A549 (cell line): ENCODE measurements at regions not wholly inside any gene's neighbourhood (a gene's known extent, or its start where the extent isn't known, plus 50 kb on each side); places are given as distances from the start of the nearest gene placed in this dataset.

Experiments used
- BHLHE40 ChIP-seq: IDR thresholded peaks from 2 replicates; pipeline ENCODE4 v1.6.1; 2012; ENCODE audit warnings: low read depth, low read length, inconsistent platforms
- CTCF ChIP-seq: fragments of >200 bp; sonication (Bioruptor Twin); formaldehyde crosslinking; IDR thresholded peaks from 3 replicates; pipeline ENCODE4 v1.5.1; 2016
- EP300 ChIP-seq, 2 experiments: fragments of >200 bp; sonication (Bioruptor Twin); formaldehyde crosslinking; IDR thresholded peaks; 2 replicates in 1 of 2; 3 replicates in 1 of 2; pipeline ENCODE4 v1.6.1; 2016 to 2017
- ESRRA ChIP-seq: fragments of 150-350 bp; IDR thresholded peaks from 2 replicates; pipeline ENCODE4 v1.6.1; 2014; ENCODE audit warnings: mild to moderate bottlenecking, low read length, borderline replicate concordance
- MAFK ChIP-seq: fragments of 450-650 bp; IDR thresholded peaks from 2 replicates; pipeline ENCODE4 v1.6.1; 2014; ENCODE audit not compliant: partially characterized antibody
- MYC ChIP-seq: IDR thresholded peaks from 2 replicates; pipeline ENCODE4 v1.6.1; 2012; ENCODE audit warnings: mild to moderate bottlenecking, inconsistent platforms, low read length, improper control_type of control experiment, borderline replicate concordance
- NFE2L2 ChIP-seq: fragments of 150-350 bp; conservative IDR thresholded peaks from 2 replicates; pipeline ENCODE4 v1.6.1; 2014; ENCODE audit warnings: low read length
- NR3C1 ChIP-seq: fragments of >200 bp; sonication (Bioruptor Twin); formaldehyde crosslinking; IDR thresholded peaks from 3 replicates; pipeline ENCODE4 v1.6.1; 2017
- POLR2A ChIP-seq: IDR thresholded peaks from 2 replicates; pipeline ENCODE4 v1.6.1; 2012; ENCODE audit warnings: mild to moderate bottlenecking, low read length
- TP53 ChIP-seq: fragments of 250-450 bp; sonication (Bioruptor Pico); IDR thresholded peaks from 2 replicates; pipeline ENCODE4 v1.5.0; 2021; ENCODE audit warnings: mild to moderate bottlenecking, moderate library complexity
- TF ChIP-seq, protein P1 (sequence below): IDR thresholded peaks from 2 replicates; pipeline ENCODE4 v1.6.1; 2012
- TF ChIP-seq, protein P2 (sequence below): IDR thresholded peaks from 2 replicates; pipeline ENCODE4 v1.6.1; 2012

GRCh38 chr13:33999811-34000605 is 182.1 kb downstream of the RFC3 start:
- no peak for TF ChIP-seq CTCF
- no peak for TF ChIP-seq EP300 (IDR thresholded peaks at IDR 0.05)
- no peak for TF ChIP-seq POLR2A
- no peak for TF ChIP-seq NFE2L2
- TF ChIP-seq ESRRA, result no peak
- no peak for TF ChIP-seq MYC
- TF ChIP-seq MAFK, result no peak
- TF ChIP-seq, protein P1, sequence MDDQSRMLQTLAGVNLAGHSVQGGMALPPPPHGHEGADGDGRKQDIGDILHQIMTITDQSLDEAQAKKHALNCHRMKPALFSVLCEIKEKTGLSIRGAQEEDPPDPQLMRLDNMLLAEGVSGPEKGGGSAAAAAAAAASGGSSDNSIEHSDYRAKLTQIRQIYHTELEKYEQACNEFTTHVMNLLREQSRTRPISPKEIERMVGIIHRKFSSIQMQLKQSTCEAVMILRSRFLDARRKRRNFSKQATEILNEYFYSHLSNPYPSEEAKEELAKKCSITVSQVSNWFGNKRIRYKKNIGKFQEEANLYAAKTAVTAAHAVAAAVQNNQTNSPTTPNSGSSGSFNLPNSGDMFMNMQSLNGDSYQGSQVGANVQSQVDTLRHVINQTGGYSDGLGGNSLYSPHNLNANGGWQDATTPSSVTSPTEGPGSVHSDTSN, result no peak
- no peak for TF ChIP-seq TP53 (CRISPR knock-in tag)
- TF ChIP-seq, protein P2, sequence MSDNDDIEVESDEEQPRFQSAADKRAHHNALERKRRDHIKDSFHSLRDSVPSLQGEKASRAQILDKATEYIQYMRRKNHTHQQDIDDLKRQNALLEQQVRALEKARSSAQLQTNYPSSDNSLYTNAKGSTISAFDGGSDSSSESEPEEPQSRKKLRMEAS, result no peak
- no peak for TF ChIP-seq NR3C1
- no peak for TF ChIP-seq BHLHE40
